Activated CD8-positive, alpha-beta T cell treated with anti-CD3 and anti-CD28 coated beads for 36 hours (primary cell): ENCODE measurements at regions not wholly inside any gene's neighbourhood (a gene's known extent, or its start where the extent isn't known, plus 50 kb on each side); places are given as distances from the start of the nearest gene placed in this dataset.
"Not testable (repeated sequence)": the region's sequence is repeated elsewhere in the genome, so short reads cannot be mapped to it uniquely, and the experiment has no call there.

Experiments used
- ATAC-seq: fragments of 200-7000 bp; cut with Tn5 transposase; one replicate; pipeline ENCODE4 v1.10.0; 2021; ENCODE audit warnings: mild to moderate bottlenecking, moderate library complexity
- CTCF ChIA-PET: fragments of 350-600 bp; sonication (Branson Sonifier 250); formaldehyde crosslinking; loops from one replicate; lab custom pipeline; 2021; ENCODE audit warnings: antibody characterized with exemption; lab: Charles Lee
- POLR2A ChIA-PET: fragments of 350-600 bp; sonication (Branson Sonifier 250); formaldehyde crosslinking; loops from one replicate; lab custom pipeline; 2021; ENCODE audit warnings: antibody characterized with exemption; lab: Charles Lee
- DNase-seq: peaks from one replicate; pipeline ENCODE4 v3.0.0-alpha.2; 2020
- H3K27ac Mint-ChIP-seq: one replicate; pipeline ENCODE4 v1.8.0; 2021; ENCODE audit warnings: mild to moderate bottlenecking, mixed read lengths
- H3K27me3 Mint-ChIP-seq: one replicate; pipeline ENCODE4 v1.8.0; 2021; ENCODE audit warnings: mixed read lengths
- H3K36me3 Mint-ChIP-seq: one replicate; pipeline ENCODE4 v1.8.0; 2021; ENCODE audit warnings: low read depth, mixed read lengths
- H3K4me1 Mint-ChIP-seq: one replicate; pipeline ENCODE4 v1.8.0; 2021; ENCODE audit warnings: low read depth, mixed read lengths
- H3K4me3 Mint-ChIP-seq: one replicate; pipeline ENCODE4 v1.8.0; 2021; ENCODE audit warnings: mild to moderate bottlenecking, moderate library complexity, mixed read lengths
- H3K9me3 Mint-ChIP-seq: one replicate; pipeline ENCODE4 v1.8.0; 2021; ENCODE audit warnings: mixed read lengths
- CTCF ChIP-seq: fragments of 200-600 bp; IDR thresholded peaks from one replicate; pipeline ENCODE4 v1.8.0; 2022; ENCODE audit warnings: antibody characterized with exemption, mild to moderate bottlenecking
- intact Hi-C: fragments of 100-400 bp; cut with micrococcal nuclease; formaldehyde crosslinking; loops from one replicate; pipeline ENCODE4 v1.10.0; 2022

- Mint-ChIP-seq H3K27ac (no peak overlapping the region), H3K4me1 (no peaks in the 10 kb centered on the region), H3K36me3 (no peaks in the 10 kb centered on the region), H3K9me3 (peaks cover 15% of the 10 kb centered on the region), H3K4me3 (no peak overlapping the region), H3K27me3 (no peaks in the 10 kb centered on the region)
- ChIA-PET POLR2A (no interaction called here), CTCF (no interaction called here)
- intact Hi-C loops, result no loop called here
- no peak for TF ChIP-seq CTCF
- no peak for DNase-seq
- ATAC-seq, result no peak
These were observed 718.7 kb upstream of the ADGRB3 start for GRCh38 chr6:67916399-67916798.

GRCh38 chr6:67914419-67914818 is 720.7 kb upstream of the ADGRB3 start:
- ATAC-seq (no peak), DNase-seq (no peak)
- no peaks in the 10 kb centered on the region for H3K36me3 Mint-ChIP-seq
- peaks cover 14% of the 10 kb centered on the region for H3K9me3 Mint-ChIP-seq
- H3K4me1 Mint-ChIP-seq, result no peaks in the 10 kb centered on the region
- ChIA-PET CTCF (no interaction called here), POLR2A (no interaction called here)
- no peak overlapping the region for H3K27ac Mint-ChIP-seq
- H3K4me3 Mint-ChIP-seq, result no peak overlapping the region
- H3K27me3 Mint-ChIP-seq, result no peaks in the 10 kb centered on the region
- no peak for TF ChIP-seq CTCF
- intact Hi-C loops, result no loop called here

- Mint-ChIP-seq H3K27ac (no peak overlapping the region), H3K4me3 (no peak overlapping the region), H3K36me3 (no peaks in the 10 kb centered on the region), H3K4me1 (no peaks in the 10 kb centered on the region), H3K9me3 (peaks cover 11% of the 10 kb centered on the region), H3K27me3 (no peaks in the 10 kb centered on the region)
- ChIA-PET CTCF (no interaction called here), POLR2A (no interaction called here)
- no peak for ATAC-seq
- no peak for DNase-seq
- intact Hi-C loops, result no loop called here
- no peak for TF ChIP-seq CTCF
These were observed 725.7 kb upstream of the ADGRB3 start for GRCh38 chr6:67909354-67909753.

- intact Hi-C loops, result no loop called here
- ChIA-PET CTCF (no interaction called here), POLR2A (no interaction called here)
- H3K36me3 Mint-ChIP-seq, result no peaks in the 10 kb centered on the region
- H3K4me3 Mint-ChIP-seq, result no peak overlapping the region
- no peak overlapping the region for H3K27ac Mint-ChIP-seq
- no peaks in the 10 kb centered on the region for H3K4me1 Mint-ChIP-seq
- no peak for TF ChIP-seq CTCF
- H3K9me3 Mint-ChIP-seq, result peaks cover 12% of the 10 kb centered on the region
- no peaks in the 10 kb centered on the region for H3K27me3 Mint-ChIP-seq
- DNase-seq, result no peak
- no peak for ATAC-seq
These were observed 726.7 kb upstream of the ADGRB3 start for GRCh38 chr6:67908379-67908778.

- DNase-seq, H3K27me3 Mint-ChIP-seq, H3K27ac Mint-ChIP-seq, POLR2A ChIA-PET, H3K4me3 Mint-ChIP-seq, intact Hi-C loops, H3K36me3 Mint-ChIP-seq, ATAC-seq, H3K4me1 Mint-ChIP-seq, CTCF ChIA-PET: not testable (repeated sequence)
- H3K9me3 Mint-ChIP-seq, result peaks cover 17% of the 10 kb centered on the region
These were observed 730.3 kb upstream of the ADGRB3 start for GRCh38 chr6:67904735-67905134.

GRCh38 chr6:67898875-67899274 is 736.2 kb upstream of the ADGRB3 start:
- no peak for ATAC-seq
- ChIA-PET CTCF (no interaction called here), POLR2A (no interaction called here)
- H3K4me3 Mint-ChIP-seq, result no peak overlapping the region
- no peaks in the 10 kb centered on the region for H3K36me3 Mint-ChIP-seq
- H3K27ac Mint-ChIP-seq, result no peak overlapping the region
- no peak for DNase-seq
- TF ChIP-seq CTCF, result no peak
- H3K4me1 Mint-ChIP-seq, result no peaks in the 10 kb centered on the region
- no peaks in the 10 kb centered on the region for H3K27me3 Mint-ChIP-seq
- peaks cover 12% of the 10 kb centered on the region for H3K9me3 Mint-ChIP-seq
- intact Hi-C loops, result no loop called here
